ENCODE measurements at regions not wholly inside any gene's neighbourhood (a gene's known extent, or its start where the extent isn't known, plus 50 kb on each side); places are given as distances from the start of the nearest gene placed in this dataset.

GRCh38 chr9:99474186-99474585, 252.1 kb downstream of the SEC61B start:
- TF ChIP-seq TEAD4 (IDR thresholded peaks at IDR 0.05; ENCODE audit: low read length) (no peak), TEAD4 (CRISPR knock-in tag; IDR thresholded peaks at IDR 0.05; ENCODE audit: borderline replicate concordance) (no peak), ATF3 (IDR thresholded peaks at IDR 0.05) (no peak), ATF3 (CRISPR knock-in tag; conservative IDR thresholded peaks at IDR 0.05) (no peak), ATF7 (IDR thresholded peaks at IDR 0.05) (no peak), TARDBP (IDR thresholded peaks at IDR 0.05) (no peak), SIN3A (IDR thresholded peaks at IDR 0.05; ENCODE audit: borderline replicate concordance in 2 of 2, control insufficient read depth in 1 of 2, low read depth in 2 of 2, low read length in 2 of 2) (no peak), ZBTB8A (IDR thresholded peaks at IDR 0.05; ENCODE audit: partially characterized antibody) (no peak), ILF3 (IDR thresholded peaks at IDR 0.05; ENCODE audit: borderline replicate concordance) (no peak), POLR2A (conservative IDR thresholded peaks at IDR 0.05) (no peak), HMGXB4 (CRISPR knock-in tag; IDR thresholded peaks at IDR 0.05) (no peak), ATF2 (CRISPR knock-in tag; IDR thresholded peaks at IDR 0.05) (no peak)
